H9 (cell line): ENCODE measurements at regions not wholly inside any gene's neighbourhood (a gene's known extent, or its start where the extent isn't known, plus 50 kb on each side); places are given as distances from the start of the nearest gene placed in this dataset.

Source experiments
- DNase-seq: peaks from one replicate; pipeline ENCODE4 v3.0.0-alpha.2; 2017
- H2AFZ ChIP-seq: one replicate; pipeline ENCODE4 v1.6.1; 2013; ENCODE audit warnings: mild to moderate bottlenecking, low read length, control low read depth, moderate library complexity
- H2AK5ac ChIP-seq: 2 replicates; pipeline ENCODE4 v1.6.1; 2013; ENCODE audit warnings: low read length, control low read depth, mixed read lengths; ENCODE audit not compliant: insufficient read length
- H2BK120ac ChIP-seq: one replicate; pipeline ENCODE4 v1.6.1; 2013; ENCODE audit warnings: low read depth, mild to moderate bottlenecking, low read length, control low read depth, inconsistent platforms; ENCODE audit not compliant: poor library complexity, severe bottlenecking
- H2BK12ac ChIP-seq: 2 replicates; pipeline ENCODE4 v1.6.1; 2013; ENCODE audit warnings: low read length, control low read depth, mixed read lengths, low read depth; ENCODE audit not compliant: insufficient read length
- H2BK15ac ChIP-seq: 2 replicates; pipeline ENCODE4 v1.6.1; 2013; ENCODE audit warnings: low read depth, low read length, control low read depth
- H2BK20ac ChIP-seq: one replicate; pipeline ENCODE4 v1.6.1; 2013; ENCODE audit warnings: low read depth, mild to moderate bottlenecking, low read length, control low read depth, inconsistent platforms; ENCODE audit not compliant: poor library complexity, severe bottlenecking
- H2BK5ac ChIP-seq: 2 replicates; pipeline ENCODE4 v1.6.1; 2013; ENCODE audit warnings: low read length, control low read depth, mixed read lengths; ENCODE audit not compliant: insufficient read length
- H3K14ac ChIP-seq: 2 replicates; pipeline ENCODE4 v1.6.1; 2013; ENCODE audit warnings: low read length, control low read depth; ENCODE audit not compliant: insufficient read depth
- H3K18ac ChIP-seq: 2 replicates; pipeline ENCODE4 v1.6.1; 2013; ENCODE audit warnings: low read depth, mild to moderate bottlenecking, mixed read lengths, low read length, control low read depth; ENCODE audit not compliant: insufficient read length
- H3K23ac ChIP-seq: 2 replicates; pipeline ENCODE4 v1.6.1; 2013; ENCODE audit warnings: low read length, control low read depth, mixed read lengths, low read depth; ENCODE audit not compliant: insufficient read length
- H3K23me2 ChIP-seq: 2 replicates; pipeline ENCODE4 v1.6.1; 2013; ENCODE audit warnings: low read depth, mild to moderate bottlenecking, mixed read lengths, low read length, control low read depth; ENCODE audit not compliant: insufficient read length, poor library complexity, severe bottlenecking
- H3K27ac ChIP-seq: 2 replicates; pipeline ENCODE4 v1.5.1; 2013; ENCODE audit warnings: low read length, control low read depth, mixed read lengths, low read depth; ENCODE audit not compliant: insufficient read length
- H3K27me3 ChIP-seq: 2 replicates; pipeline ENCODE4 v1.6.1; 2013; ENCODE audit warnings: low read length, control low read depth, inconsistent platforms; ENCODE audit not compliant: insufficient read depth
- H3K4ac ChIP-seq: 2 replicates; pipeline ENCODE4 v1.6.1; 2013; ENCODE audit warnings: low read depth, mild to moderate bottlenecking, control low read depth, inconsistent platforms, low read length, moderate library complexity
- H3K4me1 ChIP-seq: 2 replicates; pipeline ENCODE4 v1.6.1; 2013; ENCODE audit warnings: low read length, control low read depth, inconsistent platforms; ENCODE audit not compliant: insufficient read depth
- H3K4me2 ChIP-seq: 2 replicates; pipeline ENCODE4 v1.6.1; 2013; ENCODE audit warnings: low read length, control low read depth, mixed read lengths; ENCODE audit not compliant: insufficient read length, insufficient read depth
- H3K56ac ChIP-seq: 2 replicates; pipeline ENCODE4 v1.6.1; 2013; ENCODE audit warnings: low read depth, mild to moderate bottlenecking, mixed read lengths, low read length, control low read depth; ENCODE audit not compliant: insufficient read length
- H3K79me1 ChIP-seq: 2 replicates; pipeline ENCODE4 v1.6.1; 2013; ENCODE audit warnings: low read depth, mild to moderate bottlenecking, moderate library complexity, low read length, control low read depth, inconsistent platforms; ENCODE audit not compliant: insufficient read depth, poor library complexity, severe bottlenecking
- H3K79me2 ChIP-seq: 2 replicates; pipeline ENCODE4 v1.6.1; 2013; ENCODE audit warnings: low read length, control low read depth, inconsistent platforms; ENCODE audit not compliant: insufficient read depth
- H3K9ac ChIP-seq: 2 replicates; pipeline ENCODE4 v1.6.1; 2013; ENCODE audit warnings: low read length, control low read depth, mixed read lengths; ENCODE audit not compliant: insufficient read length; ENCODE audit errors: extremely low read depth
- H3K9me3 ChIP-seq: one replicate; pipeline ENCODE4 v1.6.1; 2013; ENCODE audit warnings: low read depth, low read length, inconsistent platforms; ENCODE audit not compliant: control insufficient read depth
- H3T11ph ChIP-seq: one replicate; pipeline ENCODE4 v1.6.1; 2013; ENCODE audit warnings: mild to moderate bottlenecking, low read length, control low read depth, inconsistent platforms
- H4K20me1 ChIP-seq: one replicate; pipeline ENCODE4 v1.6.1; 2013; ENCODE audit not compliant: control insufficient read depth, insufficient read length, insufficient read depth
- H4K5ac ChIP-seq: 2 replicates; pipeline ENCODE4 v1.6.1; 2013; ENCODE audit warnings: low read depth, mild to moderate bottlenecking, mixed read lengths, low read length, control low read depth; ENCODE audit not compliant: insufficient read length
- H4K8ac ChIP-seq: replicated peaks from 2 replicates; pipeline ENCODE4 v1.6.1; 2013; ENCODE audit warnings: low read length, control low read depth, mixed read lengths, low read depth; ENCODE audit not compliant: insufficient read length
- H4K91ac ChIP-seq: 2 replicates; pipeline ENCODE4 v1.6.1; 2013; ENCODE audit warnings: low read depth, mild to moderate bottlenecking, moderate library complexity, mixed read lengths, low read length, control low read depth; ENCODE audit not compliant: insufficient read length
- H3K27ac Mint-ChIP-seq, 3 experiments: 2 replicates in 2 of 3; 3 replicates in 1 of 3; pipeline ENCODE4 v1.8.0; 2020 to 2021; ENCODE audit warnings: mixed read lengths in 3 of 3, mild to moderate bottlenecking in 1 of 3, moderate library complexity in 1 of 3
- H3K27me3 Mint-ChIP-seq: 2 replicates; pipeline ENCODE4 v1.8.0; 2021; ENCODE audit warnings: low read depth, mild to moderate bottlenecking, moderate library complexity, mixed read lengths
- H3K36me3 Mint-ChIP-seq, 3 experiments: 2 replicates in 2 of 3; 3 replicates in 1 of 3; pipeline ENCODE4 v1.8.0; 2020 to 2021; ENCODE audit warnings: low read depth in 3 of 3, mixed read lengths in 3 of 3; ENCODE audit not compliant: insufficient read depth in 1 of 3
- H3K4me1 Mint-ChIP-seq, 2 experiments: 2 replicates each; pipeline ENCODE4 v1.8.0; 2020; ENCODE audit warnings: mixed read lengths in 2 of 2
- H3K4me3 Mint-ChIP-seq, 2 experiments: 2 replicates in 1 of 2; 3 replicates in 1 of 2; pipeline ENCODE4 v1.8.0; 2020 to 2021; ENCODE audit warnings: mild to moderate bottlenecking in 2 of 2, mixed read lengths in 2 of 2, moderate library complexity in 1 of 2
- H3K9me3 Mint-ChIP-seq, 2 experiments: 2 replicates in 1 of 2; 3 replicates in 1 of 2; pipeline ENCODE4 v1.8.0; 2020; ENCODE audit warnings: mild to moderate bottlenecking in 2 of 2, mixed read lengths in 2 of 2, moderate library complexity in 1 of 2
- CTCF ChIP-seq: fragments of 200-600 bp; sonication (generic); conservative IDR thresholded peaks from 3 replicates; pipeline ENCODE4 v1.8.0; 2021; ENCODE audit warnings: antibody characterized with exemption, mild to moderate bottlenecking
- WGBS: extraction: QIAGEN DNeasy Blood & Tissue Kit; methylation state at CpG from one replicate; pipeline ENCODE4 v1.1.7; 2013; ENCODE audit warnings: missing lambda C conversion rate, low lambda C conversion rate, mixed read lengths; ENCODE audit not compliant: insufficient read length; ENCODE audit errors: extremely low coverage; 5-methylcytosine and 5-hydroxymethylcytosine counted together

GRCh38 chr9:89843074-89843473 lies 238.3 kb downstream of the GADD45G start:
- H3K4me2 ChIP-seq = no peak overlapping the region
- Mint-ChIP-seq H3K27ac (no peak overlapping the region), H3K27me3 (peaks cover 10% of the 10 kb centered on the region), H3K4me3 (no peak overlapping the region), H3K4me1 (peaks cover 34 to 40% of the 10 kb centered on the region in 2 experiments), H3K36me3 (peaks cover 0 to 2% (median 0%) of the 10 kb centered on the region in 3 experiments; a peak in 1 of 7 replicates), H3K9me3 (no peaks in the 10 kb centered on the region; a peak in 2 of 5 replicates)
- H2BK12ac ChIP-seq = no peak overlapping the region
- H3K9ac ChIP-seq = no peak overlapping the region
- H3K14ac ChIP-seq = no peak overlapping the region
- no peaks in the 10 kb centered on the region for H3K23me2 ChIP-seq
- no peaks in the 10 kb centered on the region for H3K79me1 ChIP-seq
- no peaks in the 10 kb centered on the region for H4K20me1 ChIP-seq
- H3K79me2 ChIP-seq = no peaks in the 10 kb centered on the region
- H3K9me3 ChIP-seq = no peaks in the 10 kb centered on the region
- no peak overlapping the region for H2AK5ac ChIP-seq
- DNase-seq = no peak
- H3K56ac ChIP-seq = no peak overlapping the region
- no peak overlapping the region for H3K23ac ChIP-seq
- no peak overlapping the region for H4K8ac ChIP-seq
- H3T11ph ChIP-seq = no peak overlapping the region
- H4K5ac ChIP-seq = no peak overlapping the region
- H2BK15ac ChIP-seq = no peak overlapping the region
- no CpG with 5 or more reads among the region's 5 CpGs for WGBS
- H2BK5ac ChIP-seq = no peak overlapping the region
- TF ChIP-seq CTCF = no peak
- H2BK120ac ChIP-seq = no peak overlapping the region
- H2AFZ ChIP-seq = no peak overlapping the region
- no peak overlapping the region for H3K27ac ChIP-seq
- H2BK20ac ChIP-seq = no peak overlapping the region
- no peaks in the 10 kb centered on the region for H3K27me3 ChIP-seq
- H3K4me1 ChIP-seq = no peaks in the 10 kb centered on the region
- no peak overlapping the region for H3K18ac ChIP-seq
- no peak overlapping the region for H4K91ac ChIP-seq
- H3K4ac ChIP-seq = no peak overlapping the region
